ENCODE measurements at regions not wholly inside any gene's neighbourhood (a gene's known extent, or its start where the extent isn't known, plus 50 kb on each side); places are given as distances from the start of the nearest gene placed in this dataset.

DNA sequence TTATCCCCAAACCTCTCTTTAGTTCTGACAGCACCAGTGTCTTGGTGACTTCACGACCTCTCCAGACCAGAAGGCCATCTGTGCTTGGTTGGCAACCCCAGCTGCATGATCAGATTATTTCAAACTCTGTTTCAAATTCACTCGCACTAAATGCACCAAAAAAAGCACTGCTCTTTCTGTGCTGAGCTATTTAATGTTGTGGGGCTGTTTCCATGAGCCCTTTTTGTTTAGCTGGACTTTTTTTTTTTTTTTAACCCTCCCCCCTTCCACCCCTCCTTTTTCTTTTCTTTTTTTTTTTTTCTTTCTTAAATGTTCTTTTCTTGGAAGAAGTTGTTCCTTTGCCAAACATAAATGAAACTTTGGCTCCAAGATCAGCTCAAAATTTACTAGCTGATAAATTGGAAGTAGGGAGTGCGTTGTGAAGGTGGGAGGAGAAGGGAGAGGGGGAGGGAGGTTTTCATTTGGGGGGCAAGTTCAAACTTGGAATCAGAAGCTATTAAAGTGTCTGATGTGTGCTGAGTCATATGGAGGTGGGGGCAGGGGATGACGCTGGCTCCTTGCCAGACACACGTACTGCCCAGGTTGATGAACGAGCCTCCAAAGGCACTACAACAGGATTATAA lies 543.0 kb upstream of the TNP1 start:
- no peak overlapping the region for H3K4me3 ChIP-seq (ENCODE audit: low read depth, low read length)
- TF ChIP-seq, protein P1, sequence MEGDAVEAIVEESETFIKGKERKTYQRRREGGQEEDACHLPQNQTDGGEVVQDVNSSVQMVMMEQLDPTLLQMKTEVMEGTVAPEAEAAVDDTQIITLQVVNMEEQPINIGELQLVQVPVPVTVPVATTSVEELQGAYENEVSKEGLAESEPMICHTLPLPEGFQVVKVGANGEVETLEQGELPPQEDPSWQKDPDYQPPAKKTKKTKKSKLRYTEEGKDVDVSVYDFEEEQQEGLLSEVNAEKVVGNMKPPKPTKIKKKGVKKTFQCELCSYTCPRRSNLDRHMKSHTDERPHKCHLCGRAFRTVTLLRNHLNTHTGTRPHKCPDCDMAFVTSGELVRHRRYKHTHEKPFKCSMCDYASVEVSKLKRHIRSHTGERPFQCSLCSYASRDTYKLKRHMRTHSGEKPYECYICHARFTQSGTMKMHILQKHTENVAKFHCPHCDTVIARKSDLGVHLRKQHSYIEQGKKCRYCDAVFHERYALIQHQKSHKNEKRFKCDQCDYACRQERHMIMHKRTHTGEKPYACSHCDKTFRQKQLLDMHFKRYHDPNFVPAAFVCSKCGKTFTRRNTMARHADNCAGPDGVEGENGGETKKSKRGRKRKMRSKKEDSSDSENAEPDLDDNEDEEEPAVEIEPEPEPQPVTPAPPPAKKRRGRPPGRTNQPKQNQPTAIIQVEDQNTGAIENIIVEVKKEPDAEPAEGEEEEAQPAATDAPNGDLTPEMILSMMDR (IDR thresholded peaks at IDR 0.05; ENCODE audit: low read depth, low read length), result no peak

DNA sequence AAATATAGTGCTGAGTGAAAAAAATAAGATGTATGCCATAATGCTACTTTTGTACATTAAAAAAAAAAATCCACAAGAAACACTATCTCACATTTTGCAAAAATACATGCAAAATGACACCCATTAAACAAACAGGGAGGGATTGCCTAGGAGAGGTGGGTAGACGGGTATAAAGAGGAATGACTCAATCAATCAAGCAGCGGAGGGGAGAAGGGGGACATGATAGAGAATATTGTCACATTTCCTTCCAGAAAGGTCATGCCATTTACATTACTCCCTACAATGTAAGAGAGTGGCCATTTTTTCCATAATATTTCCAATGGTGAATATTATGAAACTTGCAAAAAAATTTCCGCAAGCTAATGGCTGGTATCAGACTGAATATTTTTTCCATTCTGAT lies 542.3 kb upstream of the TNP1 start:
- no peak overlapping the region for H3K4me3 ChIP-seq (ENCODE audit: low read depth, low read length)
- TF ChIP-seq, protein P1 (IDR thresholded peaks at IDR 0.05; ENCODE audit: low read depth, low read length), result no peak

DNA sequence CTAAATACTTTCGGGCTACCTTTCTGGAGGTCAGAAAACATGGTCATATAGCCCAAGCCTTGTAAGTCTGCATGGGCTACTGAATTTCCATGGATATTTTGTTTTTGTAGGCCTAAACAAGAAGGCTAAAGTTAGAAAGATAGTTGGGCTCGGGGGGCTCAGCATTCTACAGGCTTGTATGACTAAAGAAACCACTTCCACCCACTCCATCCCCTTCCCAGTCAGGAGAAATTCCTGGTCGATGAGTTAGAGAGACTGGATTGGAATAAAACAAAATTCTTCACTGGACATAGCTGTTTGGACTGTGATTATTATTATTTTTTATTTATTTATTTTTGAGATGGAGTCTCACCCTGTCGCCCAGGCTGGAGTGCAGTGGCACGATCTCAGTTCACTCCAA lies 539.4 kb upstream of the TNP1 start:
- TF ChIP-seq, protein P1 (IDR thresholded peaks at IDR 0.05; ENCODE audit: low read depth, low read length), result no peak
- no peak overlapping the region for H3K4me3 ChIP-seq (ENCODE audit: low read depth, low read length)

DNA sequence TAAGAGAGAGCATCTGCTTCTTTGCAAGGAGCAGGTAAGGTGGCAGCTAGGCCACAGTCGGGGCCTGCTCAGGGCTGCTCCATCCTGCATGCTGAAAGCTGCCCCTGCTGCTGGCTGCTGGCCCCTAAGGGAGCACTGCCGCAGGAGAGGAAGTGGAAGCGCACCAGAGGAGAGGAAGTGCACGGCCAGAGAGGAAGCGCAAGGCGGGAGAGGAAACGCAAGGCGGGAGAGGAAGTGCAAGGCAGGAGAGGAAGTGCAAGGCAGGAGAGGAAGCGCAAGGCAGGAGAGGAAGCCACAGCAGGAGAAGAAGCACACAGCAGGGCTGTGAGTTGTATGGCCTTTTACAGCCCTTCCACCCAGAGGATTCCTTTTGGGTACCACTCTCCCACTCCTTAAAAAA lies 539.0 kb upstream of the TNP1 start:
- H3K4me3 ChIP-seq (ENCODE audit: low read depth, low read length), result no peak overlapping the region
- TF ChIP-seq, protein P1 (IDR thresholded peaks at IDR 0.05; ENCODE audit: low read depth, low read length), result no peak

DNA sequence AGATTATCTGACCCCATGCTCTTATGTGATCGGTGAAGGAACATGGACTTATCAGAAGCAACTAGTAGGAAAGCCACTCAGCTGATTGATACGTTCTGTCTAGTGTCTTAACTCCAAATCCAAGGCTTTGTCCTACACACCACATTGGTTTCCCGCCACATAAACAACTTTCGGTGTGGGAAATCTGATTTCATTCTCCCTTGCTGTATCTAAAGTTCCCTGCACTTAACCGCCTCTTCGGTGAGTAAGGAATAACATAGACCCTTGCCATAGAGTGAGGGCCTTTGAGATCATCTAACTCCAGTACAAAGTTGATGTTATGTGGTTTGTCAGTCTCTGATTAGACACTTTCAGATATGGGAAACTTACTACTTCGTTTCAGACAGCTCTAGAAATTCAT lies 538.2 kb upstream of the TNP1 start:
- H3K4me3 ChIP-seq (ENCODE audit: low read depth, low read length), result no peak overlapping the region
- TF ChIP-seq, protein P1 (IDR thresholded peaks at IDR 0.05; ENCODE audit: low read depth, low read length), result no peak

DNA sequence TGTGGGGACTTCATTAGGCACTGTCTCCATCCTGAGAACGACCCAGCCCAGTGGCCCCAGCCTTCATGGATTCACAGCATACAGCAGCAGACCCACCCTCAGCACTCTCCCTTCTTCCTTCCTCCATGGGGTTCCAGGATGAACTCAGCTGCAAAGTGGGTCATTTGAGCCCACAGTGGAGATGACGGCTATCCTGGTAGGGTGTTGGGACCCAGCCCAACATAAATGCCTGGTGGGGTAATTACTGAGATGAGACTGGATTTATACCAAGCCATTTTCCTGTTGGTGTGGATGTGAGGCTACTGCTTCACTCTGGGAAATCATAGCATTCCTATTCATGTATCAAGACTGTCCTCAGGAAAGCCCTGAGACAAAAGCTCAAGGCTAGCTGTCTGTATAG lies 536.7 kb upstream of the TNP1 start:
- TF ChIP-seq, protein P1 (IDR thresholded peaks at IDR 0.05; ENCODE audit: low read depth, low read length), result no peak
- no peak overlapping the region for H3K4me3 ChIP-seq (ENCODE audit: low read depth, low read length)

DNA sequence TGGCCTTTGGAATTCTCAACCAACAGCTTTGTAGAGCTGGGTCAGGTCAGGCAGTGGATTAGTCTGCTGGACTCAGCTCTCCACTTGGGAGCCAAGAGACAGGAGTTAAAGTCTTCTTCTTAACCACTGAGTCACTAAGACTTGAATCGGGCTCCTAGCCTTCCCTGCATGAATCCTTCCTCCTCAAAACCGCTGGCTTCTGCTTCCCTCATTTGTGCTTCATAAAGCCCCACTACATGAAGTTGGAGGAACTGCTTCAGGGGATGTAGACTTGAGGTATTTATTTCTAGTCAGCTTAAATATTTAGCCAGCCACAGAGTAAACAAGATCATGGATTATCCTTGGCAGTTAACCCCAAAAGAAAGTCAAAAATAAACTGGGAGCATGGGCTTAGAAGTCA lies 536.3 kb upstream of the TNP1 start:
- no peak overlapping the region for H3K4me3 ChIP-seq (ENCODE audit: low read depth, low read length)

More for the DNA sequence above, 536.3 kb upstream of the TNP1 start:
- TF ChIP-seq, protein P1 (IDR thresholded peaks at IDR 0.05; ENCODE audit: low read depth, low read length), result no peak

All from WI38 (cell line).